GM23248 (cell line): ENCODE measurements at regions not wholly inside any gene's neighbourhood (a gene's known extent, or its start where the extent isn't known, plus 50 kb on each side); places are given as distances from the start of the nearest gene placed in this dataset.

Source experiments
- EZH2 ChIP-seq: fragments of 200-600 bp; sonication (generic); IDR thresholded peaks from 2 replicates; pipeline ENCODE4 v1.6.1; 2018; ENCODE audit warnings: antibody characterized with exemption, mild to moderate bottlenecking; ENCODE audit not compliant: insufficient read depth, poor library complexity, severe bottlenecking
- EZH2phosphoT487 ChIP-seq: fragments of 200-600 bp; sonication (generic); IDR thresholded peaks from 2 replicates; pipeline ENCODE4 v1.6.1; 2018; ENCODE audit warnings: antibody characterized with exemption, moderate library complexity, mild to moderate bottlenecking, low read depth; ENCODE audit not compliant: insufficient read depth

DNA sequence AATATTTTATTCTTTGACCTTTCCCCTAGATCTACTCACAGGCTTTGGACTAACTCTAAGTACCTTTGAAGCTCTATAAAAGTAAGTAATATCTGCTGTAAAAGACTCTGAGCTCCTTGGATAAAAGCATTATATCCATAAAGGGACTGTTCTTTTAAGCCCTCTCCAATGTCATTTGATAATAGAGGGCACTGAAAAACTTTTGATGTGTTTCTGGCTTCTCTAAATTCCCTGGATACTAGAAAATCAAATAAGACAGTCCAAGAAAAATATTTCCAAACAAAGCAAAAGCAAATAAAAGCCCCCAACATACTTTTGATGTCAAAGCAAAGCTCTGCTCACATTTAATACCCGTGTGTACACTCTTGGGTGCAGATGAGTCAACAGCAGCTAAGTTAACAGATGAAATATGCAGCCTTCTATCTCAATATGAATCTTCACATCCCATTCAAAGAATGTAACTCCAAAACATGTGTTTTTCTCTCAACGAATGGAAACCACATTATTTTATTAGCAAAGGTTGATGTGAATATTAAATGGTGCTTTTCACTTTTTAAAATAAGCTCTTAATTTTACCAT lies 230.3 kb downstream of the CENPF start:
- no peak for TF ChIP-seq EZH2
- no peak for TF ChIP-seq EZH2phosphoT487
